GM19193 (cell line): ENCODE measurements at regions not wholly inside any gene's neighbourhood (a gene's known extent, or its start where the extent isn't known, plus 50 kb on each side); places are given as distances from the start of the nearest gene placed in this dataset.

Experiments used
- POLR2A ChIP-seq: IDR thresholded peaks from 4 replicates; pipeline ENCODE4 v1.6.1; 2011; ENCODE audit not compliant: insufficient read depth, insufficient read length; ENCODE audit errors: extremely low read depth

DNA sequence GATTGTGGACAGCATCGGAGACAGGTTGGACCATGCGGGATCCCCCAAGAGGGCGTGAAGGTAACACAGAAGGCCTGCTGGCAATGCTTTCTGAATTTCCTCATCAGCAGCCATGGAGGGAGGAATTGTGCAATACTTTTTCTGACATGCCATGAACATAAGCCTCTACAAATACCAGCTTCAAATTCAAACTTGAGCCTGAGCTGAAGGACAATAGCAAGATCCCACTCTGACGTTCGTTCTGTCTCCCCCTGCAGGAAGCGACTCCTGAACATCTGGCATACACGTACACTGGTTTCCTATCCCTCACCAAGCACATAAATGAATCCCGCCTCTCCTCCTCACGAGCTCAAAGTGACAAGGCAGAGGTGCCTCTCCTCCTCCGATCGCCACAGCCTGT is 312.2 kb downstream of the BRD1 start:
- TF ChIP-seq POLR2A: no peak

DNA sequence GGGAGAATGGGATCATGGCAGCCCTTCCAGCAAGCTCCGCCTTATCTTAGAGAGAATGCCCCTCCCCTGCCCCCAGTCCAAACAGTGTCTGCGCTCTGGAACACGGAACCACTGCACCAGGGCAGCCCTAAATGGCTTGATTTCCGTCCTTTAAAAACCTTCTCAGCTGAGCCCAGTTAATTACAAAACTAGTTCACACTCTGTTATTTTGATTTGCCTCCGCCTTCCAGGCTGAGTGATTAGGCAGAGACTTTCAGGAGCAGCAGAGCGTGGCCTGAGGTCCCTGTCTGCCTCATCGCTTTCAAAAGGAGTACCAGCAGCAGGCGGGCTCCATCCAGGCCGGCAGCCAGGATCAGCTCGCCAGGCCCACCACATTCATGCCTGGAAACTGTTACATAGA is 313.0 kb downstream of the BRD1 start:
- TF ChIP-seq POLR2A: no peak

GRCh38 chr22:49514211-49514610 is 313.5 kb downstream of the BRD1 start:
- TF ChIP-seq POLR2A: no peak

GRCh38 chr22:49513358-49513851 is 314.3 kb downstream of the BRD1 start:
- TF ChIP-seq POLR2A: no peak

DNA sequence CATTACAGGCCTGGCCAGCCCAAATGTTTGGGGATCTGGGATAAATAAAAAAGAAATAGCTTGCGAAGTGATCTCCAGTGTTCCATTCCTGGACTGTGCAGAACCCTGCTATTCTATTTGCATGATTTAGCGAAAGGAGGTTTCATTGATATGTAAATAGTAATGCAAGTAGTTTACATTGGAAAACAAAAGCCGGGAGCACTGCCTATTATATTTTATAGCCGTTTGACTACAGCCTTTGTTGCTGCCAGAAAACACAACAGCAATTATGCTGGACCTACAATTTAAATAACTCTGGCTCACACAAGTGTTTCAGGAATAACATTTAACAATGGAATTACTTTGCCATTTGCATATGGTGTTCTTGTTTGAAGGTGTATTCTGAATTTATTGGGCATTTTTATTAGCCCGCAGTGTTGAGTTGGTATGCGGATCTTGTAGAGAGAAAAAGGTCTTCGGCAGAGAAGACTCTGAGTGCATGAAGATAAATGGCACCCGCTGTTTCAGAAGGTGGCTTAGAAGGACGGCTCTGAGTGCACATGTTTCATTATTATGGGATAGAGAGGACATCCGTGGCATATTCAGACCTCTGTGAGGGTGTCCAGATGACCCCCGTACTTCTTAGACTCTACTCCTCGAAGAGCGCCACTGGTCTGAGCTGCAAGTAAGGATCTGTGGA is 315.0 kb downstream of the BRD1 start:
- no peak for TF ChIP-seq POLR2A

- no peak for TF ChIP-seq POLR2A
These were observed 317.0 kb downstream of the BRD1 start for GRCh38 chr22:49510718-49511117.

- no peak for TF ChIP-seq POLR2A
These were observed 318.7 kb downstream of the BRD1 start for GRCh38 chr22:49509016-49509415.

GRCh38 chr22:49508561-49508960 is 319.1 kb downstream of the BRD1 start:
- TF ChIP-seq POLR2A: no peak

- no peak for TF ChIP-seq POLR2A
These were observed 319.9 kb downstream of the BRD1 start for GRCh38 chr22:49507607-49508292.

GRCh38 chr22:49506010-49506400 is 321.7 kb downstream of the BRD1 start:
- no peak for TF ChIP-seq POLR2A

DNA sequence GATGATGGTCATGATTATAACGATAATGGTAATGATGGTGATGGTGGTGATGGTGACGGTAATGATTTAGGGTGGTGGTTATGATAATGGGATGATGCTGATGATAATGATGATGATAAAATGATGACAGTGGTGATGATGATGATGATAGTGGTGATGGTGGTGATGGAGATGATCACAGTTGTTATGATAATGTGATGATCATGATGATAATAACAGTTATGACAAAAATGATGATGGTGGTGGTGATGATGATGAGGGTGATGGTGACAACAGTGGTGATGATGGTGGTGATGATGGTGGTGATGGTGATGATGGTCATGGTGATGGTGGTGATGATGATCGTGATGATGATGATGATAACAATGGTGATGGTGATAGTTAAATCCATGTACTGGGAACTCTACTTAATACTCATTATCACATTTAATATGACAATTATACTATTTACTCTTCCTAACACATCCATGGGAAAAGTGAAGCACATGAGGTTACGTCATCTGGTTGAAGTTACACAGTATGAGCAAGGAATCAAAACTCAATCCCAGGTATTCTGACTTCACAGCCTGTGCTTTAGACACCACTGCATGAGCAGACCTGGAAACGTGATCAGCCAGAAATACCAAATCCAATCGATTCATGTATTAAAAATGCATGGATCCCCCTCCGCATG is 322.2 kb downstream of the BRD1 start:
- no peak for TF ChIP-seq POLR2A

DNA sequence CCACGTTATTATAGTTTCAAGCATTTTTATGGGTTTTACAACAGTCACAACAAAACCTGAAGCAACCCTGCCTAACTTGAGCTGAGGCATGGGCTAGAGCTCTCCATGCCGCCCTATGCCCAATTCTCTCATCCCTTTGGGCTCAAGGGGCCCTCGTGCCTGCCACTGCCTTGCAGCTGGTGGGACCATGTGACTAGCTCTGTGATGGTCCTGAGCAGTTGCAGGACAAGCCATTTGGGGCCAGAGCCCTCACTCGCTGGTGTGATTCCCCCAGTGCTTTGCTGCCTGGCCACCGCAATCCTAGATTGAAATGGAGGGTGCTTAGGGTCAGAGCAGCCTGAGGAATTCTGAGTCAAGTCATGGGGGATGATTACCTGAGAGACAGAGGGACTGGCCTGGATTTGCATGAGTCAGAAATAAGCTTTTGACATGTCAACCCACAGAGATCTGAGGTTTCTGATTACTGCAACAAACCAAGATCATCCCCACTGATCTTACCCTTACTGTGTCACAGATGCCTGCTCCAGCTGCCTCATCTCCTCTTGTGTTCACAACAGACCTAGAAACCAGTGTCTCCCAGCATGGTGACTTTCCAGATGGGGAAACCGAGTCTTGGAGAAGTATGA is 323.7 kb downstream of the BRD1 start:
- no peak for TF ChIP-seq POLR2A

DNA sequence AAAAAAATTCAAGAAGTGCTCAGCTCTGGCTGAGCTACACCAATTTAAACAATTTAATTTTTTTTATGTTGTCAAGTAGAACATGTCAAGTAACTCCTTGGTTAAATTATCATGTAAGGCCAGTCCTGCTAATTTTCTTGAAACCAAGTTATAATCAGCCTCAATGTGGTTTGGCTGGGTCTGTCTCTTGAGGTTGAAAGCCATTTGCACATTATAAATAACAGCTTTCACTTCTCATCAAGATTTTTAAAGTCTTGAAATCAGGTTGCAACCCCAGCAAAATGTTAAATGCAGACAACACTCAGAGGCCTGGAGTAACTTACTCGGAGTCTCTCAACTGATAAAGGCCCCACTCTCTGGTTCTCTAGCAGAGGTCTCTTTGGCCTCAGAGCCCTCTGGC is 324.4 kb downstream of the BRD1 start:
- no peak for TF ChIP-seq POLR2A

DNA sequence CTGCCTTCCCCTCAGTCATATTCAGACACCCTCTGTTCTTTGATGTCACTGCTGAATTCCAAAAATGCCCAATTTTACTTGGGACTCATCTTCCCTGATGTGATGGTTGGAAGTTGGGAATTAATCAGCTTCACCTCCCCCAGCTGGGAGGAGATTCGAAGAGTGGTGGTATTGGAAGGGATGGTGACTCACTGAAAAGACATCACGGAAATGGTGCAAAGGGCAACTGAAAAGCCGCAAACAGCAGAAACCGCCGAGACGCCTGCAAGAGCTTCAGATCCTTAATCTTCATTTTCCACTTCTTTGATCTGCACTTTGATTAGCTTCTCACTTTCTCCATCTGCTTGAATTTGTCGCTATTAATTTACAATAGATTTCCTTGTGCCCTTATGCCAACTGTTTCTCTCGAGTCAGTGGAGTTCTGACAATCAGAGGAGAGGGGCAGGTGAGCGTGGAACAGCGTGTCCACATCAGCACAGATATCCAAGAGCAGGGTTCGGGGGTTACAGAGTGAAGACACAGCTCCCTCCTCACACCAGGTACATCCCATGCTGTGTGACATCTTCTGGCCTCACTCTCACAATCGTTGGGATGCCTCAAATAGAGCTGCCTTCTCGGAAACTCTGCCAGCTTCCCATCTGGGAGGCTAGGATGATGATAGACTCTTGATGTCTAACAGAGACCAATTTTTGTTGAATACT is 325.4 kb downstream of the BRD1 start:
- TF ChIP-seq POLR2A: no peak

- TF ChIP-seq POLR2A: no peak
These were observed 326.7 kb downstream of the BRD1 start for GRCh38 chr22:49500942-49501395.

GRCh38 chr22:49500076-49500460 is 327.6 kb downstream of the BRD1 start:
- no peak for TF ChIP-seq POLR2A
